ENCODE measurements at regions not wholly inside any gene's neighbourhood (a gene's known extent, or its start where the extent isn't known, plus 50 kb on each side); places are given as distances from the start of the nearest gene placed in this dataset.

DNA sequence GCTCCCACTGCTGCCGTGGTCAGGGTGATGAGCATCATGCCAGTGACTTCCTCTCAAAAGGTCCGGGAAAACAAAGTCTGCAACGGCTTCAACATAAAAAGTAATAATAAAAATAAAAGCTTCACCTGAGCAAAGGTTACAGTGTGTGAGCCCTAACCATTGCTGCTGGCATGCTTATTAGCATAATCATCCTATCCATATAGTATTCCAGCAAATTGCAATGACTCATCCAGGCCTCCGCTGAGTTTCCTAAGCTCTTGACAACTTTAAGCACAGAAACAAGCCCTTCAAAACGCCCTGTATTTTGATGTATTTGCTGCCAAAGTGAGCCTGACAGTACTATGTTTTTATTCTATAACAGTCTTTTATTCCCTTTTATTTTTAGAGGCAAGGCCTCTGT is 100.5 kb downstream of the AASDH start:
- TF ChIP-seq, protein P1, sequence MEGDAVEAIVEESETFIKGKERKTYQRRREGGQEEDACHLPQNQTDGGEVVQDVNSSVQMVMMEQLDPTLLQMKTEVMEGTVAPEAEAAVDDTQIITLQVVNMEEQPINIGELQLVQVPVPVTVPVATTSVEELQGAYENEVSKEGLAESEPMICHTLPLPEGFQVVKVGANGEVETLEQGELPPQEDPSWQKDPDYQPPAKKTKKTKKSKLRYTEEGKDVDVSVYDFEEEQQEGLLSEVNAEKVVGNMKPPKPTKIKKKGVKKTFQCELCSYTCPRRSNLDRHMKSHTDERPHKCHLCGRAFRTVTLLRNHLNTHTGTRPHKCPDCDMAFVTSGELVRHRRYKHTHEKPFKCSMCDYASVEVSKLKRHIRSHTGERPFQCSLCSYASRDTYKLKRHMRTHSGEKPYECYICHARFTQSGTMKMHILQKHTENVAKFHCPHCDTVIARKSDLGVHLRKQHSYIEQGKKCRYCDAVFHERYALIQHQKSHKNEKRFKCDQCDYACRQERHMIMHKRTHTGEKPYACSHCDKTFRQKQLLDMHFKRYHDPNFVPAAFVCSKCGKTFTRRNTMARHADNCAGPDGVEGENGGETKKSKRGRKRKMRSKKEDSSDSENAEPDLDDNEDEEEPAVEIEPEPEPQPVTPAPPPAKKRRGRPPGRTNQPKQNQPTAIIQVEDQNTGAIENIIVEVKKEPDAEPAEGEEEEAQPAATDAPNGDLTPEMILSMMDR (conservative IDR thresholded peaks at IDR 0.05): no peak
- TF ChIP-seq EZH2 (IDR thresholded peaks at IDR 0.05; ENCODE audit: low read depth): no peak
